Lung (tissue), 11 donors: ENCODE measurements at regions not wholly inside any gene's neighbourhood (a gene's known extent, or its start where the extent isn't known, plus 50 kb on each side); places are given as distances from the start of the nearest gene placed in this dataset.

Experiments used
- ATAC-seq: fragments of 200-7000 bp; cut with Tn5 transposase; one replicate; pipeline ENCODE4 v1.9.1; 2020; ENCODE audit warnings: moderate number of reproducible peaks; ENCODE audit not compliant: insufficient read depth, low FRiP score
- DNase-seq, 3 donors: peaks; one replicate each; pipeline ENCODE4 v3.0.0-alpha.2; 2013 to 2017
- H3K27ac ChIP-seq, 2 donors: one replicate each; pipeline ENCODE4 v1.5.1; 2013; ENCODE audit warnings: mild to moderate bottlenecking in 2 of 2, moderate library complexity in 2 of 2, control low read depth in 1 of 2, inconsistent platforms in 1 of 2, low read depth in 1 of 2, low read length in 1 of 2
- H3K27me3 ChIP-seq, 3 donors: one replicate each; pipeline ENCODE4 v1.5.1; 2013; ENCODE audit warnings: low read length in 2 of 3; ENCODE audit not compliant: control insufficient read depth in 3 of 3, insufficient read depth in 3 of 3
- H3K36me3 ChIP-seq, 4 donors: one replicate each; pipeline ENCODE4 v1.5.1; 2013; ENCODE audit warnings: low read length in 4 of 4, mild to moderate bottlenecking in 1 of 4, moderate library complexity in 1 of 4; ENCODE audit not compliant: control insufficient read depth in 4 of 4, insufficient read depth in 4 of 4
- H3K4me1 ChIP-seq, 5 donors: one replicate each; pipeline ENCODE4 v1.5.1; 2013; ENCODE audit warnings: low read length in 5 of 5, mild to moderate bottlenecking in 2 of 5, moderate library complexity in 1 of 5; ENCODE audit not compliant: control insufficient read depth in 5 of 5, insufficient read depth in 5 of 5
- H3K4me3 ChIP-seq: one replicate; pipeline ENCODE4 v1.5.1; 2013; ENCODE audit warnings: mild to moderate bottlenecking, control low read depth, moderate library complexity
- H3K9ac ChIP-seq, 2 donors: one replicate each; pipeline ENCODE4 v1.5.1; 2013; ENCODE audit warnings: low read length in 2 of 2, control low read depth in 1 of 2; ENCODE audit not compliant: insufficient read depth in 1 of 2
- H3K9me3 ChIP-seq, 4 donors: one replicate each; pipeline ENCODE4 v1.5.1; 2013; ENCODE audit warnings: low read length in 3 of 4, mild to moderate bottlenecking in 1 of 4, moderate library complexity in 1 of 4; ENCODE audit not compliant: control insufficient read depth in 4 of 4, insufficient read depth in 3 of 4
- WGBS, 2 donors: extraction: QIAGEN DNeasy Blood & Tissue Kit; methylation state at CpG; one replicate each; pipeline ENCODE4 v1.1.7; 2013; 5-methylcytosine and 5-hydroxymethylcytosine counted together
- TF ChIP-seq, protein P1 (sequence below): IDR thresholded peaks from 2 replicates; pipeline ENCODE4 v1.5.1; 2012; ENCODE audit warnings: mild to moderate bottlenecking; ENCODE audit errors: control extremely low read depth, extremely low read depth
- donor health status: control.
- donor health status: control.
- donor health status: Bipolar disorder and iron deficiency.
- donor health status: healthy.
- donor health status: DM: yes; HTN: yes; CAD: no.

GRCh38 chr4:35250331-35250730 is 994.0 kb downstream of the ARAP2 start:
- TF ChIP-seq, protein P1, sequence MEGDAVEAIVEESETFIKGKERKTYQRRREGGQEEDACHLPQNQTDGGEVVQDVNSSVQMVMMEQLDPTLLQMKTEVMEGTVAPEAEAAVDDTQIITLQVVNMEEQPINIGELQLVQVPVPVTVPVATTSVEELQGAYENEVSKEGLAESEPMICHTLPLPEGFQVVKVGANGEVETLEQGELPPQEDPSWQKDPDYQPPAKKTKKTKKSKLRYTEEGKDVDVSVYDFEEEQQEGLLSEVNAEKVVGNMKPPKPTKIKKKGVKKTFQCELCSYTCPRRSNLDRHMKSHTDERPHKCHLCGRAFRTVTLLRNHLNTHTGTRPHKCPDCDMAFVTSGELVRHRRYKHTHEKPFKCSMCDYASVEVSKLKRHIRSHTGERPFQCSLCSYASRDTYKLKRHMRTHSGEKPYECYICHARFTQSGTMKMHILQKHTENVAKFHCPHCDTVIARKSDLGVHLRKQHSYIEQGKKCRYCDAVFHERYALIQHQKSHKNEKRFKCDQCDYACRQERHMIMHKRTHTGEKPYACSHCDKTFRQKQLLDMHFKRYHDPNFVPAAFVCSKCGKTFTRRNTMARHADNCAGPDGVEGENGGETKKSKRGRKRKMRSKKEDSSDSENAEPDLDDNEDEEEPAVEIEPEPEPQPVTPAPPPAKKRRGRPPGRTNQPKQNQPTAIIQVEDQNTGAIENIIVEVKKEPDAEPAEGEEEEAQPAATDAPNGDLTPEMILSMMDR, result no peak
- no peak for ATAC-seq
- no peak overlapping the region for H3K27ac ChIP-seq
- H3K9ac ChIP-seq, result no peak overlapping the region
- H3K27me3 ChIP-seq, result no peaks in the 10 kb centered on the region
- no peaks in the 10 kb centered on the region for H3K4me1 ChIP-seq
- no peak overlapping the region for H3K4me3 ChIP-seq
- no peak for DNase-seq
- H3K36me3 ChIP-seq, result no peaks in the 10 kb centered on the region
- H3K9me3 ChIP-seq, result no peaks in the 10 kb centered on the region

- H3K36me3 ChIP-seq, result no peaks in the 10 kb centered on the region
- no peaks in the 10 kb centered on the region for H3K27me3 ChIP-seq
- H3K4me1 ChIP-seq, result no peaks in the 10 kb centered on the region
- 24 to 49% methylated on average over 1 of the region's 1 CpG for WGBS, 2 donors
- H3K4me3 ChIP-seq, result no peak overlapping the region
- DNase-seq (peak in 2 of 3 donors; percentile 20 to 25), ATAC-seq (no peak)
- TF ChIP-seq, protein P1, result no peak
- H3K9me3 ChIP-seq, result no peaks in the 10 kb centered on the region
- H3K9ac ChIP-seq, result no peak overlapping the region
- H3K27ac ChIP-seq, result no peak overlapping the region
Measured at GRCh38 chr4:35250761-35251160, 993.6 kb downstream of the ARAP2 start.

DNA sequence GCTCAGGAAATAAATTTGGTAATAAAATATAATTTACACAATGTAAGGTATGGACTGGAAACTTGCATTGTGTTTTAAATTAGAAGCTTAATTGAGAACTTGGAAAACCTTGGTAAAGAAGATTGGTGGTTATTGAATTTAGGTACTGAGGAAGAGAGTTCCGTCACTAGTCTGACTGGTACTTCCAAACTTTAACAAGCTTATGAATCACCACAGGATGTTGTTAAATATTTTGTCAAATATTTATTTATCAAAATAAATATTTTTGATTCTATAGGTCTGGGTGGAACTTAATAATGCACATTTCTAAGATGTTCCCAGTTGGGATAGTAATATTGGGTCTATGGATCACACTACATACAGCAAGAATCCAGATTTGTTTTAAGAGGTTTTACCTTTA is 992.2 kb downstream of the ARAP2 start:
- no peaks in the 10 kb centered on the region for H3K9me3 ChIP-seq
- WGBS, 2 donors, result 91 to 94% methylated on average over 1 of the region's 1 CpG
- no peak for ATAC-seq

GRCh38 chr4:35252866-35253265 is 991.4 kb downstream of the ARAP2 start:
- ATAC-seq (no peak), DNase-seq (no peak)
- WGBS, 2 donors, result 69 to 74% methylated on average over 3 of the region's 3 CpGs
- TF ChIP-seq, protein P1, result no peak
- no peak overlapping the region for H3K4me3 ChIP-seq
- H3K4me1 ChIP-seq, result no peaks in the 10 kb centered on the region
- H3K36me3 ChIP-seq, result no peaks in the 10 kb centered on the region
- H3K27ac ChIP-seq, result no peak overlapping the region
- no peaks in the 10 kb centered on the region for H3K9me3 ChIP-seq
- no peaks in the 10 kb centered on the region for H3K27me3 ChIP-seq
- H3K9ac ChIP-seq, result no peak overlapping the region

More for the DNA sequence above, 992.2 kb downstream of the ARAP2 start:
- DNase-seq, result no peak
- TF ChIP-seq, protein P1, result no peak
- H3K4me1 ChIP-seq, result no peaks in the 10 kb centered on the region
- no peak overlapping the region for H3K4me3 ChIP-seq
- H3K36me3 ChIP-seq, result no peaks in the 10 kb centered on the region
- H3K9ac ChIP-seq, result no peak overlapping the region
- no peaks in the 10 kb centered on the region for H3K27me3 ChIP-seq
- H3K27ac ChIP-seq, result no peak overlapping the region
